HCT116 (cell line): ENCODE measurements at regions not wholly inside any gene's neighbourhood (a gene's known extent, or its start where the extent isn't known, plus 50 kb on each side); places are given as distances from the start of the nearest gene placed in this dataset.

ENCODE experiments used
- ATAC-seq: fragments of 200-7000 bp; cut with Tn5 transposase; 2 replicates; pipeline ENCODE4 v1.9.1; 2020; ENCODE audit warnings: mild to moderate bottlenecking, moderate library complexity
- BruUV-seq: library from RNA; stranded (reverse); fragments of 400-500 nt; replicated peaks from 2 replicates; lab custom pipeline; 2021; lab: Mats Ljungman, UMichigan
- CTCF ChIA-PET: fragments of 300-600 bp; sonication (Branson Sonifier 250); formaldehyde crosslinking; loops from one replicate; lab custom pipeline; 2021; ENCODE audit warnings: antibody characterized with exemption; lab: Charles Lee
- POLR2A ChIA-PET: fragments of 300-600, 350-600 bp; sonication (Branson Sonifier 250); formaldehyde crosslinking; loops from one replicate; lab custom pipeline; 2021; ENCODE audit warnings: antibody characterized with exemption; lab: Charles Lee
- RAD21 ChIA-PET, 2 experiments: fragments of 300-600 bp; sonication (Branson Sonifier 250); formaldehyde crosslinking; loops; one replicate each; lab custom pipeline; 2023; ENCODE audit warnings: low total read pairs in 2 of 2; ENCODE audit not compliant: uncharacterized antibody in 2 of 2, unreplicated experiment in 2 of 2, low non-redundant PET in 1 of 2; lab: Charles Lee
- DNase-seq: peaks from one replicate; pipeline ENCODE4 v3.0.0-alpha.2; 2010; ENCODE audit warnings: low read depth, low spot score
- H2AFZ ChIP-seq: fragments of 200-600 bp; shearing (Covaris generic), sonication (generic); 2 replicates; pipeline ENCODE4 v1.6.1; 2017; ENCODE audit warnings: low read depth, mixed run types, mixed read lengths, antibody characterized with exemption, low read length; ENCODE audit not compliant: poor library complexity, severe bottlenecking
- H3K27ac ChIP-seq: 2 replicates; pipeline ENCODE4 v1.5.1; 2012; ENCODE audit warnings: low read depth, low read length
- H3K27me3 ChIP-seq: fragments of 200-600 bp; sonication (generic); 2 replicates; pipeline ENCODE4 v1.6.1; 2016; ENCODE audit warnings: mixed run types, low read length, mixed read lengths; ENCODE audit not compliant: insufficient read depth
- H3K36me3 ChIP-seq, 2 experiments: fragments of 200-500 bp in 1 of 2; fragments of 200-600 bp in 1 of 2; sonication (Bioruptor generic) in 1 of 2; sonication (generic) in 1 of 2; 2 replicates each; pipeline versions ENCODE4 v1.5.1 to v1.6.1; 2014 to 2016; ENCODE audit warnings: low read length in 2 of 2, inconsistent platforms in 1 of 2, mixed read lengths in 1 of 2, mixed run types in 1 of 2; ENCODE audit not compliant: insufficient read depth in 2 of 2, control insufficient read depth in 1 of 2
- H3K4me1 ChIP-seq, 2 experiments: fragments of 200-600 bp in 1 of 2; sonication (generic) in 1 of 2; 2 replicates each; pipeline versions ENCODE4 v1.5.1 to v1.6.1; 2012 to 2017; ENCODE audit warnings: low read length in 2 of 2, inconsistent platforms in 1 of 2, mild to moderate bottlenecking in 1 of 2, mixed read lengths in 1 of 2, mixed run types in 1 of 2, moderate library complexity in 1 of 2; ENCODE audit not compliant: insufficient read depth in 2 of 2, control insufficient read depth in 1 of 2
- H3K4me2 ChIP-seq: fragments of 200-600 bp; sonication (generic); 2 replicates; pipeline ENCODE4 v1.6.1; 2017; ENCODE audit warnings: mixed run types, low read length, mixed read lengths
- H3K4me3 ChIP-seq, 2 experiments: fragments of 200-600 bp in 1 of 2; sonication (generic) in 1 of 2; replicated peaks in 1 of 2; 2 replicates each; pipeline ENCODE4 v1.5.1; 2011 to 2016; ENCODE audit warnings: low read length in 2 of 2, control low read depth in 1 of 2, low read depth in 1 of 2, mild to moderate bottlenecking in 1 of 2, mixed read lengths in 1 of 2, mixed run types in 1 of 2
- H3K79me2 ChIP-seq: fragments of 200-600 bp; sonication (generic); 2 replicates; pipeline ENCODE4 v1.6.1; 2017; ENCODE audit warnings: mild to moderate bottlenecking, mixed run types, low read length, moderate library complexity, mixed read lengths; ENCODE audit not compliant: insufficient read depth
- H3K9ac ChIP-seq: fragments of 200-600 bp; sonication (generic); 2 replicates; pipeline ENCODE4 v1.6.1; 2016; ENCODE audit warnings: low read length, mixed read lengths
- H3K9me2 ChIP-seq: fragments of 200-600 bp; sonication (generic), shearing (Covaris generic); 2 replicates; pipeline ENCODE4 v1.6.1; 2017; ENCODE audit warnings: mixed run types, mild to moderate bottlenecking, moderate library complexity; ENCODE audit not compliant: insufficient read depth
- H3K9me3 ChIP-seq, 2 experiments: fragments of 200-500 bp in 1 of 2; fragments of 200-600 bp in 1 of 2; sonication (Bioruptor generic) in 1 of 2; sonication (generic) in 1 of 2; 2 replicates each; pipeline ENCODE4 v1.6.1; 2014 to 2017; ENCODE audit warnings: low read length in 2 of 2, mixed read lengths in 2 of 2, inconsistent platforms in 1 of 2, low read depth in 1 of 2, mild to moderate bottlenecking in 1 of 2, mixed run types in 1 of 2, moderate library complexity in 1 of 2; ENCODE audit not compliant: control insufficient read depth in 1 of 2, insufficient read depth in 1 of 2
- H4K20me1 ChIP-seq: fragments of 200-600 bp; sonication (generic), shearing (Covaris generic); 2 replicates; pipeline ENCODE4 v1.6.1; 2017; ENCODE audit warnings: mixed run types, mild to moderate bottlenecking, moderate library complexity; ENCODE audit not compliant: insufficient read depth
- CBX3 ChIP-seq: IDR thresholded peaks from 2 replicates; pipeline ENCODE4 v1.6.1; 2012; ENCODE audit warnings: low read depth
- CEBPB ChIP-seq: IDR thresholded peaks from 2 replicates; pipeline ENCODE4 v1.6.1; 2012; ENCODE audit warnings: low read depth
- EGR1 ChIP-seq: IDR thresholded peaks from 2 replicates; pipeline ENCODE4 v1.6.1; 2012; ENCODE audit warnings: low read depth
- ELF1 ChIP-seq: IDR thresholded peaks from 2 replicates; pipeline ENCODE4 v1.6.1; 2012; ENCODE audit warnings: low read depth, borderline replicate concordance
- EZH2phosphoT487 ChIP-seq: fragments of 200-600 bp; IDR thresholded peaks from 2 replicates; pipeline ENCODE4 v1.6.1; 2018; ENCODE audit warnings: antibody characterized with exemption, borderline replicate concordance
- FOSL1 ChIP-seq: IDR thresholded peaks from 2 replicates; pipeline ENCODE4 v1.6.1; 2012; ENCODE audit warnings: low read depth
- POLR2A ChIP-seq: IDR thresholded peaks from 2 replicates; pipeline ENCODE4 v1.7.0; 2011; ENCODE audit warnings: borderline replicate concordance; ENCODE audit not compliant: insufficient read depth, insufficient read length; ENCODE audit errors: extremely low read depth
- POLR2AphosphoS5 ChIP-seq: IDR thresholded peaks from 2 replicates; pipeline ENCODE4 v1.6.1; 2011; ENCODE audit warnings: mild to moderate bottlenecking, low read depth, low read length, moderate library complexity
- SIN3A ChIP-seq: IDR thresholded peaks from 2 replicates; pipeline ENCODE4 v1.6.1; 2012; ENCODE audit warnings: low read depth
- SP1 ChIP-seq: IDR thresholded peaks from 2 replicates; pipeline ENCODE4 v1.6.1; 2012; ENCODE audit warnings: low read depth
- SRF ChIP-seq: IDR thresholded peaks from 2 replicates; pipeline ENCODE4 v1.6.1; 2012; ENCODE audit warnings: low read depth
- YY1 ChIP-seq: IDR thresholded peaks from 2 replicates; pipeline ENCODE4 v1.6.1; 2011; ENCODE audit warnings: low read length, low read depth, moderate library complexity, mild to moderate bottlenecking; ENCODE audit not compliant: insufficient replicate concordance; ENCODE audit errors: extremely low read depth
- ZFX ChIP-seq: fragments of 450-650 bp; IDR thresholded peaks from 2 replicates; pipeline ENCODE4 v1.6.1; 2017
- intact Hi-C: fragments of 100-400 bp; cut with micrococcal nuclease; formaldehyde crosslinking; loops from 2 replicates; pipeline ENCODE4 v1.10.0; 2022
- TF ChIP-seq, protein P1 (sequence below): IDR thresholded peaks from 2 replicates; pipeline ENCODE4 v1.6.1; 2012
- TF ChIP-seq, protein P2 (sequence below), 3 experiments: fragments of 200-600 bp in 1 of 3; sonication (generic) in 1 of 3; IDR thresholded peaks in 2 of 3; conservative IDR thresholded peaks in 1 of 3; 2 replicates each; pipeline ENCODE4 v1.5.1; 2012 to 2017; ENCODE audit warnings: low read depth in 2 of 3, low read length in 2 of 3, antibody characterized with exemption in 1 of 3, borderline replicate concordance in 1 of 3, control low read depth in 1 of 3, mild to moderate bottlenecking in 1 of 3, mixed read lengths in 1 of 3, mixed run types in 1 of 3, moderate library complexity in 1 of 3; ENCODE audit not compliant: insufficient read depth in 1 of 3
- TF ChIP-seq, protein P3 (sequence below): IDR thresholded peaks from 2 replicates; pipeline ENCODE4 v1.6.1; 2012; ENCODE audit warnings: low read depth
- TF ChIP-seq, protein P4 (sequence below): IDR thresholded peaks from 2 replicates; pipeline ENCODE4 v1.6.1; 2011; ENCODE audit warnings: mild to moderate bottlenecking, low read length, moderate library complexity; ENCODE audit not compliant: insufficient replicate concordance; ENCODE audit errors: extremely low read depth

DNA sequence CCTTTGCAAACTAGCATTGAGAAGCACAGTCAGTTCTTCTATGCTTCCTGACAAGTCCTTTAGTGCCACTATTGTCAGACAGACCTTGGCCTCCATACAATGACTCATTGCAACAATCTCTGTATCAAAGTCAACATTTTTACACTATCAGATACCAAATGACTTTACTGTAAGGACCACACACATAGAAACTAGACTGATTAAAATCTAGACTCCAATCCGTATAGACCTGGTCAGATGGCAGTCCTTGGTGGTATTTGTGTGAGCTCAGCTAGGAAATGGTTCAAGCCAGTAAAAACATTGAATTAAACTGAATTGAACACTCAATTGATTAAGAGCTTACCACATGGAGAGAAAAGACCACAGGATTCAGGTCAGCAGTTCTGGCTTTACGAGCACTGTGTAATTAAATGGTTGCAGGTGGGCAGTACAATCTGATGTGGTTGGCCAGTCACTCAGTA lies 549.8 kb upstream of the LCORL start:
- Histone ChIP-seq H2AFZ (no peak overlapping the region), H3K4me2 (no peak overlapping the region), H3K4me3 (no peak overlapping the region), H4K20me1 (no peaks in the 10 kb centered on the region), H3K9me3 (no peaks in the 10 kb centered on the region), H3K36me3 (no peaks in the 10 kb centered on the region), H3K4me1 (no peaks in the 10 kb centered on the region), H3K79me2 (no peaks in the 10 kb centered on the region), H3K27ac (no peak overlapping the region), H3K27me3 (0 out of 2 replicates have a peak, but pooled peaks cover 6% of the 10 kb centered on the region), H3K9me2 (no peaks in the 10 kb centered on the region), H3K9ac (no peak overlapping the region)
- TF ChIP-seq, protein P1, sequence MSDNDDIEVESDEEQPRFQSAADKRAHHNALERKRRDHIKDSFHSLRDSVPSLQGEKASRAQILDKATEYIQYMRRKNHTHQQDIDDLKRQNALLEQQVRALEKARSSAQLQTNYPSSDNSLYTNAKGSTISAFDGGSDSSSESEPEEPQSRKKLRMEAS, result no peak
- TF ChIP-seq, protein P2, sequence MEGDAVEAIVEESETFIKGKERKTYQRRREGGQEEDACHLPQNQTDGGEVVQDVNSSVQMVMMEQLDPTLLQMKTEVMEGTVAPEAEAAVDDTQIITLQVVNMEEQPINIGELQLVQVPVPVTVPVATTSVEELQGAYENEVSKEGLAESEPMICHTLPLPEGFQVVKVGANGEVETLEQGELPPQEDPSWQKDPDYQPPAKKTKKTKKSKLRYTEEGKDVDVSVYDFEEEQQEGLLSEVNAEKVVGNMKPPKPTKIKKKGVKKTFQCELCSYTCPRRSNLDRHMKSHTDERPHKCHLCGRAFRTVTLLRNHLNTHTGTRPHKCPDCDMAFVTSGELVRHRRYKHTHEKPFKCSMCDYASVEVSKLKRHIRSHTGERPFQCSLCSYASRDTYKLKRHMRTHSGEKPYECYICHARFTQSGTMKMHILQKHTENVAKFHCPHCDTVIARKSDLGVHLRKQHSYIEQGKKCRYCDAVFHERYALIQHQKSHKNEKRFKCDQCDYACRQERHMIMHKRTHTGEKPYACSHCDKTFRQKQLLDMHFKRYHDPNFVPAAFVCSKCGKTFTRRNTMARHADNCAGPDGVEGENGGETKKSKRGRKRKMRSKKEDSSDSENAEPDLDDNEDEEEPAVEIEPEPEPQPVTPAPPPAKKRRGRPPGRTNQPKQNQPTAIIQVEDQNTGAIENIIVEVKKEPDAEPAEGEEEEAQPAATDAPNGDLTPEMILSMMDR (IDR thresholded peaks at IDR 0.05 in 2 of 3, conservative IDR thresholded peaks at IDR 0.05 in 1 of 3; ENCODE audit: borderline replicate concordance in 1 of 3, insufficient read depth in 1 of 3, low read depth in 2 of 3, low read length in 2 of 3), result no peak
- TF ChIP-seq, protein P3, sequence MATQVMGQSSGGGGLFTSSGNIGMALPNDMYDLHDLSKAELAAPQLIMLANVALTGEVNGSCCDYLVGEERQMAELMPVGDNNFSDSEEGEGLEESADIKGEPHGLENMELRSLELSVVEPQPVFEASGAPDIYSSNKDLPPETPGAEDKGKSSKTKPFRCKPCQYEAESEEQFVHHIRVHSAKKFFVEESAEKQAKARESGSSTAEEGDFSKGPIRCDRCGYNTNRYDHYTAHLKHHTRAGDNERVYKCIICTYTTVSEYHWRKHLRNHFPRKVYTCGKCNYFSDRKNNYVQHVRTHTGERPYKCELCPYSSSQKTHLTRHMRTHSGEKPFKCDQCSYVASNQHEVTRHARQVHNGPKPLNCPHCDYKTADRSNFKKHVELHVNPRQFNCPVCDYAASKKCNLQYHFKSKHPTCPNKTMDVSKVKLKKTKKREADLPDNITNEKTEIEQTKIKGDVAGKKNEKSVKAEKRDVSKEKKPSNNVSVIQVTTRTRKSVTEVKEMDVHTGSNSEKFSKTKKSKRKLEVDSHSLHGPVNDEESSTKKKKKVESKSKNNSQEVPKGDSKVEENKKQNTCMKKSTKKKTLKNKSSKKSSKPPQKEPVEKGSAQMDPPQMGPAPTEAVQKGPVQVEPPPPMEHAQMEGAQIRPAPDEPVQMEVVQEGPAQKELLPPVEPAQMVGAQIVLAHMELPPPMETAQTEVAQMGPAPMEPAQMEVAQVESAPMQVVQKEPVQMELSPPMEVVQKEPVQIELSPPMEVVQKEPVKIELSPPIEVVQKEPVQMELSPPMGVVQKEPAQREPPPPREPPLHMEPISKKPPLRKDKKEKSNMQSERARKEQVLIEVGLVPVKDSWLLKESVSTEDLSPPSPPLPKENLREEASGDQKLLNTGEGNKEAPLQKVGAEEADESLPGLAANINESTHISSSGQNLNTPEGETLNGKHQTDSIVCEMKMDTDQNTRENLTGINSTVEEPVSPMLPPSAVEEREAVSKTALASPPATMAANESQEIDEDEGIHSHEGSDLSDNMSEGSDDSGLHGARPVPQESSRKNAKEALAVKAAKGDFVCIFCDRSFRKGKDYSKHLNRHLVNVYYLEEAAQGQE, result no peak
- no peak for TF ChIP-seq POLR2AphosphoS5
- no peak for TF ChIP-seq SIN3A
- TF ChIP-seq ZFX, result no peak
- no peak for TF ChIP-seq EGR1
- no peak for TF ChIP-seq SRF
- no peak for TF ChIP-seq FOSL1
- TF ChIP-seq POLR2A, result no peak
- no peak for TF ChIP-seq ELF1
- no peak for TF ChIP-seq EZH2phosphoT487
- no peak for TF ChIP-seq YY1
- TF ChIP-seq CBX3, result no peak
- no peak for TF ChIP-seq CEBPB
- TF ChIP-seq, protein P4, sequence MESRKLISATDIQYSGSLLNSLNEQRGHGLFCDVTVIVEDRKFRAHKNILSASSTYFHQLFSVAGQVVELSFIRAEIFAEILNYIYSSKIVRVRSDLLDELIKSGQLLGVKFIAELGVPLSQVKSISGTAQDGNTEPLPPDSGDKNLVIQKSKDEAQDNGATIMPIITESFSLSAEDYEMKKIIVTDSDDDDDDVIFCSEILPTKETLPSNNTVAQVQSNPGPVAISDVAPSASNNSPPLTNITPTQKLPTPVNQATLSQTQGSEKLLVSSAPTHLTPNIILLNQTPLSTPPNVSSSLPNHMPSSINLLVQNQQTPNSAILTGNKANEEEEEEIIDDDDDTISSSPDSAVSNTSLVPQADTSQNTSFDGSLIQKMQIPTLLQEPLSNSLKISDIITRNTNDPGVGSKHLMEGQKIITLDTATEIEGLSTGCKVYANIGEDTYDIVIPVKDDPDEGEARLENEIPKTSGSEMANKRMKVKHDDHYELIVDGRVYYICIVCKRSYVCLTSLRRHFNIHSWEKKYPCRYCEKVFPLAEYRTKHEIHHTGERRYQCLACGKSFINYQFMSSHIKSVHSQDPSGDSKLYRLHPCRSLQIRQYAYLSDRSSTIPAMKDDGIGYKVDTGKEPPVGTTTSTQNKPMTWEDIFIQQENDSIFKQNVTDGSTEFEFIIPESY, result no peak
- no peak for TF ChIP-seq SP1
- RAD21 ChIA-PET, result no interaction called here
- ATAC-seq (no peak), DNase-seq (no peak)
- BruUV-seq, result no TSS peak
- intact Hi-C loops, result no loop called here
- CTCF ChIA-PET, result no interaction called here
- POLR2A ChIA-PET, result no interaction called here
